Suprapubic skin (tissue), 3 donors: ENCODE measurements at regions not wholly inside any gene's neighbourhood (a gene's known extent, or its start where the extent isn't known, plus 50 kb on each side); places are given as distances from the start of the nearest gene placed in this dataset.

Experiments used
- EP300 ChIP-seq: sonication (generic); formaldehyde crosslinking; IDR thresholded peaks from one replicate; pipeline ENCODE4 v1.6.1; 2017; ENCODE audit warnings: antibody characterized with exemption
- POLR2A ChIP-seq, 2 donors: fragments of 450-650 bp; IDR thresholded peaks; one replicate each; pipeline ENCODE4 v1.6.1; 2017; ENCODE audit warnings: antibody characterized with exemption in 2 of 2, mild to moderate bottlenecking in 2 of 2, moderate library complexity in 2 of 2
- TF ChIP-seq, protein P1 (sequence below), 2 donors: fragments of 200-600 bp in 1 of 2; fragments of 450-650 bp in 1 of 2; sonication (generic) in 1 of 2; IDR thresholded peaks; one replicate each; pipeline ENCODE4 v1.5.1; 2016 to 2019; ENCODE audit warnings: antibody characterized with exemption in 2 of 2, mild to moderate bottlenecking in 1 of 2, moderate library complexity in 1 of 2

DNA sequence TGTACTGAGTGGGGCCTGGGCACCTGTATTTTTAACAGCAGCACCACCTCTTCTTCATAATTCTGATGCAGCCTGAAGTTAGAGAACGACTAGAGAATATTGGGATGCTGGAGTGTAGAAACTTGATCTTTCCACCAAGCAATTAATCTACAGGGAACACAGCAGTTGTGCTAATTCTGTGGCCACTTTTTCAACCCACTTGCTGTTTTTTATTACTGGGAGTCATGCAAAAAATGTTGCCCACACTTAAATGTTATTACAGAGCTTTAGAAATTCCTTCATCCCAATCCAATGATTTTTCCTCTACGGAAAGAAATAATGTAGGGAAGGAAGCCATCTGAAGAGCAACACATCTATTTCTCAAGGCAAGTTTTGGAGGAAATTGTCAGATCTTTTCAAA lies 190.9 kb upstream of the TUT7 start:
- TF ChIP-seq, protein P1, sequence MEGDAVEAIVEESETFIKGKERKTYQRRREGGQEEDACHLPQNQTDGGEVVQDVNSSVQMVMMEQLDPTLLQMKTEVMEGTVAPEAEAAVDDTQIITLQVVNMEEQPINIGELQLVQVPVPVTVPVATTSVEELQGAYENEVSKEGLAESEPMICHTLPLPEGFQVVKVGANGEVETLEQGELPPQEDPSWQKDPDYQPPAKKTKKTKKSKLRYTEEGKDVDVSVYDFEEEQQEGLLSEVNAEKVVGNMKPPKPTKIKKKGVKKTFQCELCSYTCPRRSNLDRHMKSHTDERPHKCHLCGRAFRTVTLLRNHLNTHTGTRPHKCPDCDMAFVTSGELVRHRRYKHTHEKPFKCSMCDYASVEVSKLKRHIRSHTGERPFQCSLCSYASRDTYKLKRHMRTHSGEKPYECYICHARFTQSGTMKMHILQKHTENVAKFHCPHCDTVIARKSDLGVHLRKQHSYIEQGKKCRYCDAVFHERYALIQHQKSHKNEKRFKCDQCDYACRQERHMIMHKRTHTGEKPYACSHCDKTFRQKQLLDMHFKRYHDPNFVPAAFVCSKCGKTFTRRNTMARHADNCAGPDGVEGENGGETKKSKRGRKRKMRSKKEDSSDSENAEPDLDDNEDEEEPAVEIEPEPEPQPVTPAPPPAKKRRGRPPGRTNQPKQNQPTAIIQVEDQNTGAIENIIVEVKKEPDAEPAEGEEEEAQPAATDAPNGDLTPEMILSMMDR (IDR thresholded peaks at IDR 0.05), result no peak
- TF ChIP-seq EP300 (no peak), POLR2A (IDR thresholded peaks at IDR 0.05) (no peak)
